HepG2 (cell line): ENCODE measurements at regions not wholly inside any gene's neighbourhood (a gene's known extent, or its start where the extent isn't known, plus 50 kb on each side); places are given as distances from the start of the nearest gene placed in this dataset.

Source experiments
- FOXO1 ChIP-seq: sonication (generic); formaldehyde crosslinking; IDR thresholded peaks from 2 replicates; pipeline ENCODE4 v1.4.0; 2020; ENCODE audit warnings: missing genetic modification reagents
- IRF2 ChIP-seq: IDR thresholded peaks from 2 replicates; pipeline ENCODE4 v1.6.1; 2018; ENCODE audit warnings: missing genetic modification reagents, missing compliant biosample characterization
- JUND ChIP-seq: sonication (generic); formaldehyde crosslinking; IDR thresholded peaks from 2 replicates; pipeline ENCODE4 v1.8.0; 2022; ENCODE audit warnings: mild to moderate bottlenecking, missing genetic modification reagents
- MAZ ChIP-seq, 2 experiments: sonication (generic) in 1 of 2; formaldehyde crosslinking in 1 of 2; IDR thresholded peaks; 2 replicates each; pipeline versions ENCODE4 v1.5.0 to v1.6.1; 2012 to 2020; ENCODE audit warnings: low read depth in 2 of 2, mild to moderate bottlenecking in 2 of 2, borderline replicate concordance in 1 of 2, improper control_type of control experiment in 1 of 2, low read length in 1 of 2, missing genetic modification reagents in 1 of 2, moderate library complexity in 1 of 2
- MBD4 ChIP-seq: IDR thresholded peaks from 2 replicates; pipeline ENCODE4 v1.6.1; 2012; ENCODE audit warnings: low read length, inconsistent platforms, borderline replicate concordance
- RXRB ChIP-seq: IDR thresholded peaks from 2 replicates; pipeline ENCODE4 v1.6.1; 2016; ENCODE audit warnings: borderline replicate concordance, missing genetic modification reagents, missing compliant biosample characterization
- SNAI1 ChIP-seq: sonication (generic); formaldehyde crosslinking; IDR thresholded peaks from 2 replicates; pipeline ENCODE4 v1.5.0; 2020; ENCODE audit warnings: mild to moderate bottlenecking, missing genetic modification reagents, borderline replicate concordance
- SP140L ChIP-seq: sonication (generic); formaldehyde crosslinking; IDR thresholded peaks from 2 replicates; pipeline ENCODE4 v1.4.0; 2020; ENCODE audit warnings: missing genetic modification reagents, borderline replicate concordance
- SRSF9 ChIP-seq: fragments of 200-400 bp; formaldehyde crosslinking; IDR thresholded peaks from 2 replicates; pipeline ENCODE4 v1.6.1; 2018; ENCODE audit warnings: borderline replicate concordance, mild to moderate bottlenecking, low read depth, low read length; ENCODE audit not compliant: insufficient read depth, poor library complexity, severe bottlenecking
- TMF1 ChIP-seq: sonication (generic); formaldehyde crosslinking; IDR thresholded peaks from 2 replicates; pipeline ENCODE4 v1.8.1; 2022; ENCODE audit warnings: low read depth, missing genetic modification reagents
- TSC22D2 ChIP-seq: sonication (generic); formaldehyde crosslinking; IDR thresholded peaks from 2 replicates; pipeline ENCODE4 v1.5.1; 2020; ENCODE audit warnings: missing genetic modification reagents, mild to moderate bottlenecking, borderline replicate concordance
- YY1 ChIP-seq: IDR thresholded peaks from 2 replicates; pipeline ENCODE4 v1.6.1; 2011; ENCODE audit warnings: low read length, low read depth, moderate library complexity, mild to moderate bottlenecking; ENCODE audit not compliant: insufficient read depth, insufficient replicate concordance
- ZFP36L1 ChIP-seq: sonication (generic); formaldehyde crosslinking; IDR thresholded peaks from 2 replicates; pipeline ENCODE4 v1.8.0; 2022; ENCODE audit warnings: mild to moderate bottlenecking, missing genetic modification reagents, moderate library complexity
- ZNF124 ChIP-seq: sonication (generic); formaldehyde crosslinking; IDR thresholded peaks from 2 replicates; pipeline ENCODE4 v1.4.0; 2020; ENCODE audit warnings: missing genetic modification reagents
- ZNF160 ChIP-seq: sonication (generic); formaldehyde crosslinking; IDR thresholded peaks from 2 replicates; pipeline ENCODE4 v1.8.0; 2022; ENCODE audit warnings: mild to moderate bottlenecking, inconsistent platforms, missing genetic modification reagents
- ZNF234 ChIP-seq: sonication (generic); formaldehyde crosslinking; conservative IDR thresholded peaks from 2 replicates; pipeline ENCODE4 v1.5.1; 2020; ENCODE audit warnings: mild to moderate bottlenecking, missing genetic modification reagents
- ZNF570 ChIP-seq: sonication (generic); formaldehyde crosslinking; IDR thresholded peaks from 2 replicates; pipeline ENCODE4 v1.4.0; 2020; ENCODE audit warnings: mild to moderate bottlenecking, missing genetic modification reagents, borderline replicate concordance
- TF ChIP-seq, protein P1 (sequence below): sonication (generic); formaldehyde crosslinking; IDR thresholded peaks from 2 replicates; pipeline ENCODE4 v1.4.0; 2020; ENCODE audit warnings: missing genetic modification reagents, borderline replicate concordance
- TF ChIP-seq, protein P2 (sequence below): sonication (generic); formaldehyde crosslinking; IDR thresholded peaks from 2 replicates; pipeline ENCODE4 v1.9.0; 2021; ENCODE audit warnings: missing genetic modification reagents, borderline replicate concordance
- TF ChIP-seq, protein P3 (sequence below): IDR thresholded peaks from 2 replicates; pipeline ENCODE4 v1.6.1; 2012; ENCODE audit warnings: low read depth, low read length, improper control_type of control experiment
- TF ChIP-seq, protein P4 (sequence below): sonication (generic); formaldehyde crosslinking; IDR thresholded peaks from 2 replicates; pipeline ENCODE4 v1.5.0; 2020; ENCODE audit warnings: missing genetic modification reagents, mild to moderate bottlenecking, borderline replicate concordance

DNA sequence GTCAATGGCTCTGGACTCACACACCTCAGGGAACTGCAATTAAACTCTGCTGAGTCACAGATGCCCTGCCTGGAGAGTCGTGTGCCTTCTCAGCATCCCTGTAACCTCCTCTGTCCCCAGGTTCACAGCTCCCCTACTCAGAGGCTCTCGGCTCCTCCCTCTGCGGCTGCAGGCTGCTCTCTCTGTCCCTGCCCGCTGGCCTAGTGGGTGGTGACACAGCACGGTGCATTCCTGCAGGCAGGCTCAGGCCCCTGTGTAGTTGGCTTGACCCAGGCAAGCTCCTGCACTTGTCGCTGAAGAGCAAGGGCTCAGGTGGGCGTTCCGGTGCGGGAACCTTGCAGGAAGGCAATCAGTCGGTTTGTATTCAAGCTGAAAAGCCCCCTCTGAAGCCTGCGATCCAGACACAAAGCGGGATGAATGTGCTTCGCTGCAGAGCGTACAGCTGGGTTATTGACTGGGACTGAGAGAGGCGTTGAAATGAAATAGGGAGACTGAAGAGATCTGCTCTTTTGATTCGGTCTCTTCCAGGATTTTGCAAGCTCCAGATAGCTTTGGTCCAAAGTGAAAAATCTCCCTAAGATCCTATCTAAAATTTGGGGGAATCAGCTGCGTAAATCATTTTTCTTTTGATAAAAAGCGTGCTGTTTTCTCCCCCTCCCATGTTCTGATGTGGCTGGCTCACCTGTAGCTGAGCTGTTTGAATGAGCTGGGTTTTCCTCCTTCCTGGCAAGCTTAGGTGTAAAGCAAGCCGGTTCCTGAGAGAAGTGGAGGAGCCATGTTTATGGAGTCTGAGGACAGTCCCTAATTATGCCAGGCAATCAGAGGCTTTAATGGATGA, 208.7 kb upstream of the PHYHIPL start (continued):
- TF ChIP-seq, protein P1, sequence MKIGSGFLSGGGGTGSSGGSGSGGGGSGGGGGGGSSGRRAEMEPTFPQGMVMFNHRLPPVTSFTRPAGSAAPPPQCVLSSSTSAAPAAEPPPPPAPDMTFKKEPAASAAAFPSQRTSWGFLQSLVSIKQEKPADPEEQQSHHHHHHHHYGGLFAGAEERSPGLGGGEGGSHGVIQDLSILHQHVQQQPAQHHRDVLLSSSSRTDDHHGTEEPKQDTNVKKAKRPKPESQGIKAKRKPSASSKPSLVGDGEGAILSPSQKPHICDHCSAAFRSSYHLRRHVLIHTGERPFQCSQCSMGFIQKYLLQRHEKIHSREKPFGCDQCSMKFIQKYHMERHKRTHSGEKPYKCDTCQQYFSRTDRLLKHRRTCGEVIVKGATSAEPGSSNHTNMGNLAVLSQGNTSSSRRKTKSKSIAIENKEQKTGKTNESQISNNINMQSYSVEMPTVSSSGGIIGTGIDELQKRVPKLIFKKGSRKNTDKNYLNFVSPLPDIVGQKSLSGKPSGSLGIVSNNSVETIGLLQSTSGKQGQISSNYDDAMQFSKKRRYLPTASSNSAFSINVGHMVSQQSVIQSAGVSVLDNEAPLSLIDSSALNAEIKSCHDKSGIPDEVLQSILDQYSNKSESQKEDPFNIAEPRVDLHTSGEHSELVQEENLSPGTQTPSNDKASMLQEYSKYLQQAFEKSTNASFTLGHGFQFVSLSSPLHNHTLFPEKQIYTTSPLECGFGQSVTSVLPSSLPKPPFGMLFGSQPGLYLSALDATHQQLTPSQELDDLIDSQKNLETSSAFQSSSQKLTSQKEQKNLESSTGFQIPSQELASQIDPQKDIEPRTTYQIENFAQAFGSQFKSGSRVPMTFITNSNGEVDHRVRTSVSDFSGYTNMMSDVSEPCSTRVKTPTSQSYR (CRISPR knock-in tag) = no peak
- TF ChIP-seq, protein P2, sequence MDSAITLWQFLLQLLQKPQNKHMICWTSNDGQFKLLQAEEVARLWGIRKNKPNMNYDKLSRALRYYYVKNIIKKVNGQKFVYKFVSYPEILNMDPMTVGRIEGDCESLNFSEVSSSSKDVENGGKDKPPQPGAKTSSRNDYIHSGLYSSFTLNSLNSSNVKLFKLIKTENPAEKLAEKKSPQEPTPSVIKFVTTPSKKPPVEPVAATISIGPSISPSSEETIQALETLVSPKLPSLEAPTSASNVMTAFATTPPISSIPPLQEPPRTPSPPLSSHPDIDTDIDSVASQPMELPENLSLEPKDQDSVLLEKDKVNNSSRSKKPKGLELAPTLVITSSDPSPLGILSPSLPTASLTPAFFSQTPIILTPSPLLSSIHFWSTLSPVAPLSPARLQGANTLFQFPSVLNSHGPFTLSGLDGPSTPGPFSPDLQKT (CRISPR knock-in tag) = no peak
- TF ChIP-seq IRF2 (CRISPR knock-in tag) (peak; percentile 80; the same call in 1 of the 2 replicates), TSC22D2 (peak; percentile 32; the same call in 1 of the 2 replicates), ZFP36L1 (peak; percentile 79; the same call in 1 of the 2 replicates), JUND (CRISPR knock-in tag) (no peak), ZNF570 (no peak), SRSF9 (no peak), ZNF234 (no peak), MBD4 (no peak), TMF1 (no peak), MAZ (IDR thresholded peaks at IDR 0.05; ENCODE audit: borderline replicate concordance, low read depth, low read length) (no peak), MAZ (CRISPR knock-in tag; IDR thresholded peaks at IDR 0.05; ENCODE audit: low read depth) (peak; percentile 73), YY1 (no peak), SP140L (CRISPR knock-in tag) (no peak), FOXO1 (peak; percentile 76; the same call in 1 of the 2 replicates), ZNF160 (CRISPR knock-in tag) (peak; percentile 88), SNAI1 (CRISPR knock-in tag) (no peak), RXRB (CRISPR knock-in tag) (peak; percentile 77), ZNF124 (CRISPR knock-in tag) (no peak)
- TF ChIP-seq, protein P3, sequence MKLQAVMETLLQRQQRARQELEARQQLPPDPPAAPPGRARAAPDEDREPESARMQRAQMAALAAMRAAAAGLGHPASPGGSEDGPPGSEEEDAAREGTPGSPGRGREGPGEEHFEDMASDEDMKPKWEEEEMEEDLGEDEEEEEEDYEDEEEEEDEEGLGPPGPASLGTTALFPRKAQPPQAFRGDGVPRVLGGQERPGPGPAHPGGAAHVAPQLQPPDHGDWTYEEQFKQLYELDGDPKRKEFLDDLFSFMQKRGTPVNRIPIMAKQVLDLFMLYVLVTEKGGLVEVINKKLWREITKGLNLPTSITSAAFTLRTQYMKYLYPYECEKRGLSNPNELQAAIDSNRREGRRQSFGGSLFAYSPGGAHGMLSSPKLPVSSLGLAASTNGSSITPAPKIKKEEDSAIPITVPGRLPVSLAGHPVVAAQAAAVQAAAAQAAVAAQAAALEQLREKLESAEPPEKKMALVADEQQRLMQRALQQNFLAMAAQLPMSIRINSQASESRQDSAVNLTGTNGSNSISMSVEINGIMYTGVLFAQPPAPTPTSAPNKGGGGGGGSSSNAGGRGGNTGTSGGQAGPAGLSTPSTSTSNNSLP = no peak
- TF ChIP-seq, protein P4, sequence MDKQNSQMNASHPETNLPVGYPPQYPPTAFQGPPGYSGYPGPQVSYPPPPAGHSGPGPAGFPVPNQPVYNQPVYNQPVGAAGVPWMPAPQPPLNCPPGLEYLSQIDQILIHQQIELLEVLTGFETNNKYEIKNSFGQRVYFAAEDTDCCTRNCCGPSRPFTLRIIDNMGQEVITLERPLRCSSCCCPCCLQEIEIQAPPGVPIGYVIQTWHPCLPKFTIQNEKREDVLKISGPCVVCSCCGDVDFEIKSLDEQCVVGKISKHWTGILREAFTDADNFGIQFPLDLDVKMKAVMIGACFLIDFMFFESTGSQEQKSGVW (CRISPR knock-in tag) = no peak
